DOHH2 (cell line): ENCODE measurements at regions not wholly inside any gene's neighbourhood (a gene's known extent, or its start where the extent isn't known, plus 50 kb on each side); places are given as distances from the start of the nearest gene placed in this dataset.

Experiments
- EZH2phosphoT487 ChIP-seq: fragments of 200-600 bp; sonication (generic); IDR thresholded peaks from 2 replicates; pipeline ENCODE4 v1.6.1; 2017; ENCODE audit warnings: borderline replicate concordance, mild to moderate bottlenecking, antibody characterized with exemption, low read length, moderate library complexity, mixed read lengths
- TF ChIP-seq, protein P1 (sequence below): fragments of 200-600 bp; sonication (generic); IDR thresholded peaks from one replicate; pipeline ENCODE4 v1.5.1; 2014; ENCODE audit warnings: antibody characterized with exemption, mild to moderate bottlenecking, low read depth, low read length; ENCODE audit not compliant: poor library complexity, severe bottlenecking

GRCh38 chr20:11178946-11179654, 505.3 kb upstream of the JAG1 start:
- TF ChIP-seq, protein P1, sequence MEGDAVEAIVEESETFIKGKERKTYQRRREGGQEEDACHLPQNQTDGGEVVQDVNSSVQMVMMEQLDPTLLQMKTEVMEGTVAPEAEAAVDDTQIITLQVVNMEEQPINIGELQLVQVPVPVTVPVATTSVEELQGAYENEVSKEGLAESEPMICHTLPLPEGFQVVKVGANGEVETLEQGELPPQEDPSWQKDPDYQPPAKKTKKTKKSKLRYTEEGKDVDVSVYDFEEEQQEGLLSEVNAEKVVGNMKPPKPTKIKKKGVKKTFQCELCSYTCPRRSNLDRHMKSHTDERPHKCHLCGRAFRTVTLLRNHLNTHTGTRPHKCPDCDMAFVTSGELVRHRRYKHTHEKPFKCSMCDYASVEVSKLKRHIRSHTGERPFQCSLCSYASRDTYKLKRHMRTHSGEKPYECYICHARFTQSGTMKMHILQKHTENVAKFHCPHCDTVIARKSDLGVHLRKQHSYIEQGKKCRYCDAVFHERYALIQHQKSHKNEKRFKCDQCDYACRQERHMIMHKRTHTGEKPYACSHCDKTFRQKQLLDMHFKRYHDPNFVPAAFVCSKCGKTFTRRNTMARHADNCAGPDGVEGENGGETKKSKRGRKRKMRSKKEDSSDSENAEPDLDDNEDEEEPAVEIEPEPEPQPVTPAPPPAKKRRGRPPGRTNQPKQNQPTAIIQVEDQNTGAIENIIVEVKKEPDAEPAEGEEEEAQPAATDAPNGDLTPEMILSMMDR, result no peak
- TF ChIP-seq EZH2phosphoT487, result no peak
